Choroid plexus epithelial cell (primary cell): ENCODE measurements at regions not wholly inside any gene's neighbourhood (a gene's known extent, or its start where the extent isn't known, plus 50 kb on each side); places are given as distances from the start of the nearest gene placed in this dataset.

Source experiments
- DNase-seq: peaks from one replicate; pipeline ENCODE4 v3.0.0-alpha.2; 2010; ENCODE audit warnings: low read depth
- H3K4me3 ChIP-seq: 2 replicates; pipeline ENCODE4 v1.5.1; 2011; ENCODE audit warnings: low read depth, mild to moderate bottlenecking, control low read depth, low read length, moderate library complexity
- TF ChIP-seq, protein P1 (sequence below): conservative IDR thresholded peaks from 2 replicates; pipeline ENCODE4 v1.5.1; 2011; ENCODE audit warnings: low read depth, mild to moderate bottlenecking, control low read depth, inconsistent platforms, low read length, moderate library complexity

DNA sequence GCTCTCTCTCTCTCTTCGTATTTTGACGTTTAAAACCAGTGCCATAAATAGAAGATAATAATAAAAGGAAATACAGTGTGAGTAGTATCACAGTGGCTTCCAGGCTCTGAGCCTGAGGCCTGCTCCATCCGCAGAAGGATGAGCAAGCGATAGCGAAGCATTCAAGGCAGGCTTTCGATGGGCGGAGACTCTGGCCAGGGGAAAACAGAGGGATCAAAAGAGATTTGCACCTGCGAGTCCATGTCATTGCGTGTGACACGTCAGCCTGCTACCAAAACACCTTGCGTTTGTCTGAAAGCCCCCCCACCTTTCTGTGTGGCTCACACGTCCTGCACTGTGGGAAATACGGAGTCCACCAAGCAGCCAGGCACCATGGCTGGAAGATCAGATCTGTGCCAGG is 377.3 kb upstream of the SULF2 start:
- TF ChIP-seq, protein P1, sequence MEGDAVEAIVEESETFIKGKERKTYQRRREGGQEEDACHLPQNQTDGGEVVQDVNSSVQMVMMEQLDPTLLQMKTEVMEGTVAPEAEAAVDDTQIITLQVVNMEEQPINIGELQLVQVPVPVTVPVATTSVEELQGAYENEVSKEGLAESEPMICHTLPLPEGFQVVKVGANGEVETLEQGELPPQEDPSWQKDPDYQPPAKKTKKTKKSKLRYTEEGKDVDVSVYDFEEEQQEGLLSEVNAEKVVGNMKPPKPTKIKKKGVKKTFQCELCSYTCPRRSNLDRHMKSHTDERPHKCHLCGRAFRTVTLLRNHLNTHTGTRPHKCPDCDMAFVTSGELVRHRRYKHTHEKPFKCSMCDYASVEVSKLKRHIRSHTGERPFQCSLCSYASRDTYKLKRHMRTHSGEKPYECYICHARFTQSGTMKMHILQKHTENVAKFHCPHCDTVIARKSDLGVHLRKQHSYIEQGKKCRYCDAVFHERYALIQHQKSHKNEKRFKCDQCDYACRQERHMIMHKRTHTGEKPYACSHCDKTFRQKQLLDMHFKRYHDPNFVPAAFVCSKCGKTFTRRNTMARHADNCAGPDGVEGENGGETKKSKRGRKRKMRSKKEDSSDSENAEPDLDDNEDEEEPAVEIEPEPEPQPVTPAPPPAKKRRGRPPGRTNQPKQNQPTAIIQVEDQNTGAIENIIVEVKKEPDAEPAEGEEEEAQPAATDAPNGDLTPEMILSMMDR: no peak
- DNase-seq: no peak
- no peak overlapping the region for H3K4me3 ChIP-seq

DNA sequence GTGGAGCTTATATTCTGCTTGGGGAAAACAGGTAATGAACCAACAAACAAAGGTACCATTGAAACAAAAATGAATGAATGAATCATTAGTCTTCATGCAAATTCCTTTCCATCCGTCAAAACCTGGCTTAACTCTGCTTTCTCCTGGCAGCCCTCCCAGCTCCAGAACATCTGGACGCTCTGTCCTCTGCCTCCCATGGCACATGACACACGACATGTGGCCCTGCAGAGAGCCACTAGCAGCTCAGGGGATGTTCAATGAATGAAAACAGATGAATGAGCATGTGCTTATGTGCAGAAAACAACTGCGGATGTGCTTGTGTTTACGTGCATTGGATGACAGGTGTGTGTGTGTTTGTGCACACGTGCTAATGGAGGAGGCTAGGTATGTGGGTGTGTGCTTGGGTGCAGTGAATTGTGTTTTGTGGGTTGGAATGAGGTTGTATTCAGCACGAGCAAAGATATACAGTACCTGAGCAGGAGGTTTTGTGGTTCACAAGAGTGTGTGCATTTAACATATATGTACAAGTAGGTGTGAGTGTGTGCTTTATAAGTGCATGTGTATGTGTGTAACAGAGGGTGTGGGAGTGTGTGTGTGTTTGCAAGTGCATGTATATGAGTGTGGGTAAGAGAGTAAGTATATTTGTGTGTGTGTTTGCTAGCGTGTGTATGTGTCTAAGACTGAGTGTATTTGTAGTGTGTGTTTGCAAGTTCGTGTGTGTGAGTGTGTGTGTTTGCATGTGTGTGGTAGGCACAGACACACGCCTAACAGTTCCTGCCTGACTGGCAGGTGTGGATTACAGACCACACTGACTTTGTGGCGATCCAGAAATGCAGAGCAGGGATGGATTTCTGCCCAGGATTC is 374.1 kb upstream of the SULF2 start:
- H3K4me3 ChIP-seq: no peak overlapping the region
- no peak for DNase-seq
- TF ChIP-seq, protein P1: no peak

DNA sequence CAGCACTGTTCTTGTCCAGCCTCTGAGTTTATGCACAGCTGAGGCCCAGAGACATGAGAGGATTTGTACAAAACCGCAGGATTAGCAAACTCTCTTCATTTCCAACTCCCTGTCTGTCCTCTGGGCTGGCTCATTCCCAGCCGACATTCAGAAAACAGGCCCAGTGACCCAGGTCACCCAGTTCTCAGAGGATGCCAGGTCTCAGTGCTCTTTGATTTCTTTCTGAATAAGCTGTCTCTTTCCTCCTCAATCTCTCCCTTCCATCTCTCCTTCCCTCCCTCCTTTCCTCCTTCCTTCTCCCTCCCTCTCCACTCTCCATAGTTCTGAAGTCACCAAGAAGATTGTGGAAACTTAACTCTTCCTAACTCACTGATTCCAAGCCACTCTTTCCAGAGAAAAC is 372.7 kb upstream of the SULF2 start:
- peak; percentile 31 for DNase-seq

GRCh38 chr20:48156951-48157700 is 371.8 kb upstream of the SULF2 start:
- DNase-seq: no peak
- H3K4me3 ChIP-seq: no peak overlapping the region
- TF ChIP-seq, protein P1: no peak

More for the DNA sequence above, 372.7 kb upstream of the SULF2 start:
- TF ChIP-seq, protein P1: no peak
- H3K4me3 ChIP-seq: no peak overlapping the region

GRCh38 chr20:48156521-48156920 is 371.2 kb upstream of the SULF2 start:
- TF ChIP-seq, protein P1: no peak
- no peak overlapping the region for H3K4me3 ChIP-seq
- DNase-seq: no peak

DNA sequence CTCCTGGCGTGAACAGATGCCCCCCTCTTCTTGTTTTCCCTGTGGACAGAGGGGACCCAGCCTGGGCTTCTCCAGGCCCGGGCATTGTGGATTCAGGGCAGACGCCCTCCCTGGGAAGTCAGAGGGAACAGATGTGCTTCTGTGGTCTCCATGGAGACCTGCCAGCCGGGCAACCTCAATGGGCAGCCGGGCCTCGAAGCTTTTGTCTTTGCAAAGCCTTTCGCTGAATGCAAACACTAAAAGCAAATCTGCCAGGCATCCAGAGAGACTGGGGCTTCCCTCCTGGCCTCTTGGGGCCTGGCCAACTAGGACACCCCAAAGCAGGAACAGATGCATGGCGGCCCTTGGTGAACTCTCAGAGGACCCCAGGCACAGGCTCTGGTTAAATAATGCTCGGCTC is 370.0 kb upstream of the SULF2 start:
- H3K4me3 ChIP-seq: no peak overlapping the region
- TF ChIP-seq, protein P1: no peak
- no peak for DNase-seq
